ENCODE measurements at regions not wholly inside any gene's neighbourhood (a gene's known extent, or its start where the extent isn't known, plus 50 kb on each side); places are given as distances from the start of the nearest gene placed in this dataset.

DNA sequence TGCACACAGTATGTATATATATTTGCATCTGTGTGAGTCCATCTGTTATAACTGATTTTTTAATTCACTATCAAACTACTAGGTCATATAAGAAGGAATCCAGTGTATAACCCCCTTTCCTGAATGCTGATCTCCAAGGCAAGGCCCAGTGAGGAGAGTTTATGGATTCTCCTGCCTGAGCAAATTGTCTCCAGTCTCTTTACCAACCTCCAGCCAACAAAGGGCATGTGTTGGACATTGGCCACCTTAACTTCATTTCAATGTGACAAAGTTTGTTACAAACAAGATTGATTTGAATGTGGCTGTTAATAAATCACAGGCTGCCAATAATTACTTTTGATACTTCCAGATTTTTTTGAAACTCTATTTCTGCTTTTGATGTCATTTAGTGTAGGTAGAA, 191.6 kb downstream of the HAO1 start:
- DNase-seq (ENCODE audit: extremely low spot score), result no peak
- H3K4me3 ChIP-seq (ENCODE audit: low read depth, low read length), result no peak overlapping the region
- no peak overlapping the region for H3K27ac ChIP-seq (ENCODE audit: low read depth)
- H3K36me3 ChIP-seq (ENCODE audit: insufficient read depth), result no peaks in the 10 kb centered on the region
- no peaks in the 10 kb centered on the region for H3K4me1 ChIP-seq (ENCODE audit: insufficient read depth)

DNA sequence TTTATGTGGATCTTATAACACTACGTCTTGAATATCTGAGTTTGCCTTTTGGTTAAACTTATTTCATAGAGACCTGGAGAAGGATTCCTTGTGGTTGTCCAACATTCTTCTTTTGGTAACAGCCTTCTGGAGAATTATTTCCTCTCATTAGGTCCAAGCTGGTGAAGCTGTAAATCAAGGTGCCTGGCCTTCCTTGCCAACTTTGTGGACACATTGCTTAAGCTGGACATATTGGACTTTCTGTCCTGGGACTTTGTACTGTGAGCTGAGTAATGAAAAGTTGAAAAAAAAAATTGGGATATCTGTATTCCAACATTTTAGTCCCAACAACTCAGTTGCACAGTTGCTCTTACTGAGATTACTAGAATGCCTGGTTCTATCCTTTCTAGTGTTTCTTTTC, 186.2 kb downstream of the HAO1 start:
- Histone ChIP-seq H3K36me3 (ENCODE audit: insufficient read depth) (no peaks in the 10 kb centered on the region), H3K4me3 (ENCODE audit: low read depth, low read length) (no peak overlapping the region), H3K27ac (ENCODE audit: low read depth) (no peak overlapping the region), H3K4me1 (ENCODE audit: insufficient read depth) (no peaks in the 10 kb centered on the region)
- no peak for DNase-seq (ENCODE audit: extremely low spot score)
- WGBS, result 87% methylated on average over 1 of the region's 1 CpG

DNA sequence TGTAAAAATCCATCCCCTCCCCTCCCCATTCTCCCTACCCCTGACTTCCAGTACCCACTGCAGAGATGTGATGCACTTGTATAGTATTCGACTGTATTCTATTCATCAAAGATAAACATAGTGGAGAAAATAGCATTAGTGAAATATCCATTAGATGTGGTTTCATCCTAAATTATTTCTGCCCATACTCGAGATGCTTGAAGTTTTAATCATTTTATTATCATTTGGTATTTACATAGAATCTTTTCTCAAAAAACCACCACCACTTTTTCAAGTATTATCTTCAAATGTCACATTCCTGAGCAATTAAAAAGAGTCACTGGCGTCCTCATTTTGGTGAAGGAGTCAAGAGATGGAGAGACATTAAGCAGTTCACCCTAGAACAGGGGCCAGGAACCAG, 181.9 kb downstream of the HAO1 start:
- no peak overlapping the region for H3K27ac ChIP-seq (ENCODE audit: low read depth)
- no peaks in the 10 kb centered on the region for H3K4me1 ChIP-seq (ENCODE audit: insufficient read depth)
- no peak overlapping the region for H3K4me3 ChIP-seq (ENCODE audit: low read depth, low read length)
- WGBS, result 71% methylated on average over 3 of the region's 3 CpGs
- no peaks in the 10 kb centered on the region for H3K36me3 ChIP-seq (ENCODE audit: insufficient read depth)
- no peak for DNase-seq (ENCODE audit: extremely low spot score)

DNA sequence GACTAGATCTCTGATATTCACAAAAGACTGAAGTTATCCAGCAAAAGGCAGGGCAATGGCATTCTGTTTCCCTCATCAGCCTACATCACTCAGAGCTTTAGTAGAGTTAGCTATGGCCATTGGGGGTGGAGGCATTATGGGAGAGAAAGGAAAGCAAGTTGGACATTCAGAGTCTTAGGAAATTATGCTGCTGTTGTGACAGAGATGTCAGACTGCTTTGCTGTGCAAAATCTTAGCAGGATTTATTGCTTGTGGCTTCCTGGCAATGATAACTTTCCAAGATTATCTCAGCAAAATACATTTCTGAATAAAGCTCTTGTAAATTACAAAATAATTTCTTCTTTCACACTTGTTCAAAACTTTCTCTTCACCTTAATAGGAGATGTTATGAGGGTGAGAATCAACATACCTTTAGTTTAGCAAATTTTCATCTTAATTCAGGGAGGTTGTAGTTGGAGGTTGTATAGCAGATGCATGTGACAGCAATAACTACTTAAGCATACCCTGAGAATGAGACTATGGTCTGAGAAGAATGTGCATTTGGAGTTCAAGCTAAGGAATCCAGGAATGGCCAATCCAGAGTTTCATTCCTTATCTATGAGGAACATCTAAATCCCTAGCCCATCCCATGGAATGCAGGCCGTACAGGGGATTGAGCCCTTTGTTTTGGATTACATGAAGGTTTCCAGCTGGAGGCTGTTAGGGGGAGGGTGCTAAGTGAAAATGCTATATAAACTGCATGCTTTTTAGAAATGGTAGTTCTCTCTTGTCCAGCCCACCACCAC, 179.8 kb downstream of the HAO1 start:
- Histone ChIP-seq H3K36me3 (ENCODE audit: insufficient read depth) (no peaks in the 10 kb centered on the region), H3K4me3 (ENCODE audit: low read depth, low read length) (no peak overlapping the region), H3K27ac (ENCODE audit: low read depth) (no peak overlapping the region), H3K4me1 (ENCODE audit: insufficient read depth) (no peaks in the 10 kb centered on the region)
- DNase-seq (ENCODE audit: extremely low spot score), result no peak
- 27% methylated on average over 1 of the region's 1 CpG for WGBS

DNA sequence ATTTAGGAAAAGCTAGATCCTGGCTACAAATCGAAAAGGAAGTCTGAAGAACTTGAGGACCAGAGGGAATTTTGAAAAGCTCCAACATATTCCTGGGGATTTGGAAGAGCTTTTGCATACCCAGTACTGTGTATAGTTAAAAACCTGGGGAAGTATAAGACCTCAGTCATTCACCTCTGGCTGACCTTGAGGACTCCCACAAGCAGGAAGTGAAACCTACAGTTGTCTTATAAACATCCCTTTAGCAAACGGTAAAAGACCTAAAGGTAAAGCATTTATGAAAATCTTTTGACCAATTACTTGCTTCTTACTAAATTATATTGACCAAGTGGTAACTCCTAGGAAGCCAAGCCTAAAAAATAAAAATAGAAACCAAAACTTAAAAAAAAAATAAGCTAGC, 175.0 kb downstream of the HAO1 start:
- DNase-seq (ENCODE audit: extremely low spot score), result no peak
- Histone ChIP-seq H3K27ac (ENCODE audit: low read depth) (no peak overlapping the region), H3K36me3 (ENCODE audit: insufficient read depth) (no peaks in the 10 kb centered on the region), H3K4me1 (ENCODE audit: insufficient read depth) (no peaks in the 10 kb centered on the region), H3K4me3 (ENCODE audit: low read depth, low read length) (no peak overlapping the region)
- 48% methylated on average over 2 of the region's 2 CpGs for WGBS

DNA sequence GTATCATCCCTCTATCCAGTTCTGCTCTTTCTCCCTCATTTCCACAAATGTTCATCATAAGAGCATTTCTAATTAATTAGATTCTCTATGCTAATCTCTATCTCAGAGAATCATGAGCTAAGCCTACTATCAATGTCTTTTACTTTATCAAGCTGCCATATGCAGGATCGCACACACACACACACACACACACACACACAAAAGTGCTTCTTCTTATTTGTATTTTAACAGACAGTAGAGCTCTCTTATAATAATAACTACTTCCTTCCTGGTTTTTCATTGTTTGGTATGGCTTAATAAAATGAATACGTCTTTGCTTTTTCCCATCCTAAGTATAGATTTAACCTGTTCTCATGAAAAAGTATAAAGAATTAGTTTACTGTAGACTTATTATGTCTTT, 170.2 kb downstream of the HAO1 start:
- 57% methylated on average over 2 of the region's 2 CpGs for WGBS
- H3K36me3 ChIP-seq (ENCODE audit: insufficient read depth), result no peaks in the 10 kb centered on the region
- no peaks in the 10 kb centered on the region for H3K4me1 ChIP-seq (ENCODE audit: insufficient read depth)
- no peak overlapping the region for H3K4me3 ChIP-seq (ENCODE audit: low read depth, low read length)
- no peak for DNase-seq (ENCODE audit: extremely low spot score)
- H3K27ac ChIP-seq (ENCODE audit: low read depth), result no peak overlapping the region

DNA sequence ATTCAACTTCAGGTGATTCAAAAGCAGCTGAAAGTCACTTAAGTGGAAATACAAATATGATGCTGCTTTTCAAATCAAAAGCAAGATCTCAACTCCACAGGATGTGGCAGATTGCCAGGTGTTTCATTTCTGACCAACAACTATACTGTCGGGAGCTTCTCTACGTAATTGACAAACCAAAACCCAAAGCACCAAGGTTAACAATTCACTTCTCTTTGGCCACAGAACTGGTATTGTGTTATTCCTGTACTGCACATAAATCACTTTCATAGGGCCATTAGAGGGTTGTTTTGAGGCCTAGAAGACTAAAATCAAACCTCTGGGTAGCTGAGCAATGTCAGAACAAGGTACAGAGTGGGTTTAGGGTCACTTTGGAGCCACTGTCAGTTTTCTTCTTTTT, 169.7 kb downstream of the HAO1 start:
- peak; percentile 31 for DNase-seq (ENCODE audit: extremely low spot score)
- Histone ChIP-seq H3K4me1 (ENCODE audit: insufficient read depth) (no peaks in the 10 kb centered on the region), H3K27ac (ENCODE audit: low read depth) (no peak overlapping the region), H3K4me3 (ENCODE audit: low read depth, low read length) (no peak overlapping the region), H3K36me3 (ENCODE audit: insufficient read depth) (no peaks in the 10 kb centered on the region)
- 66% methylated on average over 2 of the region's 2 CpGs for WGBS

DNA sequence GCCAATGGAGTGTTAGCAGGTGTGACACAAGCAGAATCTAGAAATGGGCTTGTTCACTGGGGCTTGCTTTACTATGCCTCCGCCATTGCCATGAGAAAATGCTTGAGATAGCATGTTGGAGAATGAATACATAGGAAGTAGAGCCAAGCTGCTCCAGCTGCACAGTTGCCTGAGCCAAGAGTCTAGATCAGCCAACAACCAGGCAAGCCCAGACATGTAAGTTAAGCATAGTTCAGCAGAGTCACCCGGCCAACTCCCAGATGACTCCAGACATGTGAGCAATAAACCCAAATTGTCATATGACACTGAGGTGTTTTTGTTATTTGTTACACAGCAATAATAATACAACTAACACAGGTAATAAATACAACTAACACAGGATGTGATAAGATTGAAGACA, 167.9 kb downstream of the HAO1 start:
- 55% methylated on average over 2 of the region's 2 CpGs for WGBS
- no peak overlapping the region for H3K27ac ChIP-seq (ENCODE audit: low read depth)
- no peaks in the 10 kb centered on the region for H3K4me1 ChIP-seq (ENCODE audit: insufficient read depth)
- no peak overlapping the region for H3K4me3 ChIP-seq (ENCODE audit: low read depth, low read length)
- no peaks in the 10 kb centered on the region for H3K36me3 ChIP-seq (ENCODE audit: insufficient read depth)
- no peak for DNase-seq (ENCODE audit: extremely low spot score)

DNA sequence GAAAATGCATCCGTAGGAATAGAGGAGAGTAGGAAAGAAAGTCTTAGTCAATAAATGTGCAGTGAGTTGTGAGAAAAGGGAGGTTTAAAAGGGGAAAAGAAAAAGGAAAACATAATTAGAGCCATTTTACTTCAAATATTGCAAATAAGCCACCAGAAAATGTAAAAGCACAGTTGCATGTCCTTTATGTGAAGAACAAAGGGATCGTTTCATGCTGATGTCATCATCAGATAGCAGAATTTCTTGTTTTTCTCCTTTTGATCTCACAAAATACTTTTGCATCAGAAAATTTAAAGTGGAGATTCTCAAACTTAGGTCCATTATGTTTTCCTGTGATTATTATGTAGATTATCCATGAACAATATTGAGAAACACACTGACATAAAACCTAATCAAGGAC, 166.7 kb downstream of the HAO1 start:
- 86% methylated on average over 2 of the region's 2 CpGs for WGBS
- Histone ChIP-seq H3K4me3 (ENCODE audit: low read depth, low read length) (no peak overlapping the region), H3K4me1 (ENCODE audit: insufficient read depth) (no peaks in the 10 kb centered on the region), H3K27ac (ENCODE audit: low read depth) (no peak overlapping the region), H3K36me3 (ENCODE audit: insufficient read depth) (no peaks in the 10 kb centered on the region)
- no peak for DNase-seq (ENCODE audit: extremely low spot score)

DNA sequence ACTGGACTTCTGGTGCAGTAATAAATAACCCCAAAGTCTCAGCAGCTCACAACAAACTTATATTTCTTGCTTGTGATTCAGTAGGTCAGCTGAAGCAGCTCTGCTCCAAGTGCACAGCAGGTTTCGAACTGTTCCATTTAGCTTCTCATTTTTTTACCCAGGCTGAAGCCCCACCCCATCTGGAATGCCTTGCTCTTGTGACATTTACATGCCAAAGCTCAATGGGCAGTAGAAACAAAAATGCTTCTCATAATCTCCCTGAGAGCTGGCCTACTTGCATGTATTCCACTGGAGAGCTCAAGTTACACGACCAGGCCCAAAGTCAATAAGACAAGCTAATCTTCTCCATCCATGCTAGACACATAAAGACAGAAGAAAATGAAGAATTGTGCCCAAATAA, 165.2 kb downstream of the HAO1 start:
- Histone ChIP-seq H3K4me3 (ENCODE audit: low read depth, low read length) (no peak overlapping the region), H3K27ac (ENCODE audit: low read depth) (no peak overlapping the region), H3K4me1 (ENCODE audit: insufficient read depth) (no peaks in the 10 kb centered on the region), H3K36me3 (ENCODE audit: insufficient read depth) (no peaks in the 10 kb centered on the region)
- 40% methylated on average over 2 of the region's 2 CpGs for WGBS
- DNase-seq (ENCODE audit: extremely low spot score), result no peak

DNA sequence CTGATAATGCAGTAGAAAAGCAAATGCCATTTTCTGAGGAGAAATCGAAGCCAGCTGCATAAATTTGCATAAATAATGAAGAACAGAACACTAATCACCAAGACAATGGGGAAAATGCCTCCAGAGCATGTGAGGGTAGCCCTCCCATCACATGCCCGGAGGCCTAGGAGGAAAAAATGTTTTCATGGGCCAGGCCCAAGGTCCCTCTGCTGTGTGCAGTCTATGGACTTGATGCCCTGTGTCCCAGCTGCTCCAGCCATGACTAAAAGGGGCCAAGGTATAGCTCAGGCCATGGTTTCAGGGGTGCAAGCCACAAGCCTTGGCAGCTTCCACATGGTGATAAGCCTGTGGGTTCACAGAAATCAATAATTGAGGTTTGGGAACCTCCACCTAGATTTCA, 164.1 kb downstream of the HAO1 start:
- H3K27ac ChIP-seq (ENCODE audit: low read depth), result no peak overlapping the region
- no peaks in the 10 kb centered on the region for H3K4me1 ChIP-seq (ENCODE audit: insufficient read depth)
- H3K36me3 ChIP-seq (ENCODE audit: insufficient read depth), result no peaks in the 10 kb centered on the region
- DNase-seq (ENCODE audit: extremely low spot score), result no peak
- 77% methylated on average over 2 of the region's 2 CpGs for WGBS
- no peak overlapping the region for H3K4me3 ChIP-seq (ENCODE audit: low read depth, low read length)

DNA sequence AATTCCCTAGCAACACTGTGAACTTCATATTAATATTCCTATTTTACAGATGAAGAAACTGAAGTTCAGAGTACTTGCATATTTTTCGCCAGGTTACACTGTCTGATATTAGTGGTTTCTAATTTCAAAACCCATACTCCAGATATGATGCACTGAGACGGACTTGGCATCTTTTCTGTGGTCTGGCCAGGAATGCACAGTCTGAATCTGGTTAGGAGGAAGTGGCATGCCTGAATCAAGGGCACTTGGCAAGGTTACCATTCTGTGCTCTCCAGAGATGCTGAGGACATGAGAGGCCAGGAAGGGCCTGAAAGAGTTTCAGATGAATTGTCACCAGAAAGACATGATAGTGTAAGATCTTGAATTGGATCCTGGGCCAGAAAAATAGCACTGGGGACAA, 150.1 kb downstream of the HAO1 start:
- Histone ChIP-seq H3K27ac (ENCODE audit: low read depth) (no peak overlapping the region), H3K36me3 (ENCODE audit: insufficient read depth) (no peaks in the 10 kb centered on the region), H3K4me1 (ENCODE audit: insufficient read depth) (no peaks in the 10 kb centered on the region), H3K4me3 (ENCODE audit: low read depth, low read length) (no peak overlapping the region)
- 83% methylated on average over 2 of the region's 2 CpGs for WGBS
- DNase-seq (ENCODE audit: extremely low spot score), result no peak

DNA sequence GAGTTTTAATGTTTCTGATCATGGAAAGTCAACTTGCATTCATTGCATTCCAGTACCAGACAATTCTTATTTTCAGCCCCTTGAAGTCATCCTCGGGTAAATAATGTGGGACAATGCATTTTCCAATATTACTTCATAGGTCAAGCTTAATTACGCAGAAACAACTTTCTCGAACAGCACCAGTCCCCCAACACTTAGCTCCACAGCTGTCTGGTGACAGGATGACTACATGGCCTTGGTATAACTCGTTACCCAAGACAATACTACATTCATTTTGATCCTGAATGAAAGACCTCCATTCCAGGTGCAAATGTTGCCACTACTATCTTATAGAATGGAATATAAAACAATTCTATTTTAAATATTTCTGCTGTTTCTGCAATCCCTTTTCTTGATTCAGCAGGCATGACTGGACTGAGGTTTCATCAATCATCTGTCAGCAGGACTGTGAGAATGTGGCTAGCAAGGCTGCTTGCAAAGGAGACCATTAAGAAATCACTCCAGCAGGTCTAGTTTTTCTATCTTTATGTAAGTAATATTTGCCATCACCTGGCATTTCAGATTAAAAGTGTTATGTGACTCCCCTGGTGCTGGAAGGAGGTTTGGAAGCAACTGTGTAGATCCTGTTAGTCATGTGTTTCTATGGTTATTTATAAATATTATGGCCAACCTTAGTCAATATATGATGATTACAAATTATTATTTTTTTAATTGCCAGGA, 147.9 kb downstream of the HAO1 start:
- 85% methylated on average over 4 of the region's 4 CpGs for WGBS
- Histone ChIP-seq H3K36me3 (ENCODE audit: insufficient read depth) (no peaks in the 10 kb centered on the region), H3K27ac (ENCODE audit: low read depth) (no peak overlapping the region), H3K4me1 (ENCODE audit: insufficient read depth) (no peaks in the 10 kb centered on the region), H3K4me3 (ENCODE audit: low read depth, low read length) (no peak overlapping the region)
- DNase-seq (ENCODE audit: extremely low spot score), result no peak

DNA sequence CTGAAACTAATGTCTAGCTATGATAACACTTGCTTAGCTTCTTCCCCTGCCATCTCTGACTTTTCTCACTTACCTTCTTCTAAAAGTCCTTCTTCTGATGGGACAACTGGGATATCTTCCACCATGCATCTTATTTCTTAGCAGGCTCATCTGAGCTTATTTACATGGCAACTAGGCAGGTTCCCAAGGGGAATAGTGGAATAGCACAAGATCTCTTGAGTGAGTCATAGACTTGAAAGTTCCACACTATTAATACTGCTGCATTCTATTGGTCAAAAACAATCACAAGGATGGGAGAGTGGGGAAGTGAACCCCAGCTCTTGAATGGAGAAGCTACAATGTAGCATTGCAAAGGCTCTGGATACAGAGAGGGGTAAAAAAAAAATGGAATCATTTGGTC, 142.1 kb downstream of the HAO1 start:
- no peak overlapping the region for H3K4me3 ChIP-seq (ENCODE audit: low read depth, low read length)
- DNase-seq (ENCODE audit: extremely low spot score), result no peak
- no peaks in the 10 kb centered on the region for H3K36me3 ChIP-seq (ENCODE audit: insufficient read depth)
- no peak overlapping the region for H3K27ac ChIP-seq (ENCODE audit: low read depth)
- H3K4me1 ChIP-seq (ENCODE audit: insufficient read depth), result no peaks in the 10 kb centered on the region

All from urinary bladder (tissue), 3 donors.